SK-N-SH (cell line): ENCODE measurements at regions not wholly inside any gene's neighbourhood (a gene's known extent, or its start where the extent isn't known, plus 50 kb on each side); places are given as distances from the start of the nearest gene placed in this dataset.

Source experiments
- CTCF ChIA-PET: fragments of 300-600, 350-600 bp; formaldehyde crosslinking; extraction: SDS; loops from one replicate; lab custom pipeline; 2021; lab: Yijun Ruan, JAX
- POLR2A ChIA-PET: fragments of 350-600 bp; sonication (Branson Sonifier 250); formaldehyde crosslinking; extraction: SDS; loops from one replicate; lab custom pipeline; 2020; ENCODE audit warnings: antibody characterized with exemption, inconsistent platforms; lab: Yijun Ruan, JAX
- DNase-seq: peaks from one replicate; pipeline ENCODE4 v3.0.0; 2012
- H2AFZ ChIP-seq: fragments of 200-600 bp; sonication (generic); 2 replicates; pipeline ENCODE4 v1.8.1; 2016; ENCODE audit warnings: antibody characterized with exemption, mild to moderate bottlenecking, low read depth
- H3F3A ChIP-seq: fragments of 200-600 bp; sonication (generic); replicated peaks from 2 replicates; pipeline ENCODE3; 2016; ENCODE audit warnings: antibody characterized with exemption, mild to moderate bottlenecking; ENCODE audit not compliant: insufficient read depth
- H3K27ac ChIP-seq, 2 experiments: fragments of 200-500 bp in 1 of 2; fragments of 200-600 bp in 1 of 2; sonication (Bioruptor generic) in 1 of 2; sonication (generic), shearing (Covaris generic) in 1 of 2; 2 replicates each; pipeline versions ENCODE4 v1.5.1 to v1.6.1; 2014 to 2016; ENCODE audit warnings: low read depth in 2 of 2, inconsistent platforms in 1 of 2, low read length in 1 of 2, mild to moderate bottlenecking in 1 of 2, mixed read lengths in 1 of 2
- H3K27me3 ChIP-seq: fragments of 200-600 bp; sonication (generic), shearing (Covaris generic); 2 replicates; pipeline ENCODE4 v1.6.1; 2016; ENCODE audit warnings: mixed run types; ENCODE audit not compliant: insufficient read depth
- H3K36me3 ChIP-seq, 2 experiments: fragments of 200-500 bp in 1 of 2; fragments of 200-600 bp in 1 of 2; sonication (Bioruptor generic) in 1 of 2; sonication (generic) in 1 of 2; replicated peaks in 1 of 2; 2 replicates each; pipeline versions ENCODE3 to v1.5.1; 2014 to 2016; ENCODE audit warnings: low read length in 1 of 2, mild to moderate bottlenecking in 1 of 2; ENCODE audit not compliant: insufficient read depth in 2 of 2, control insufficient read depth in 1 of 2
- H3K4me1 ChIP-seq, 2 experiments: fragments of 200-500 bp in 1 of 2; fragments of 200-600 bp in 1 of 2; sonication (Bioruptor generic) in 1 of 2; sonication (generic), shearing (Covaris generic) in 1 of 2; 2 replicates each; pipeline versions ENCODE4 v1.5.1 to v1.6.1; 2014 to 2016; ENCODE audit warnings: low read depth in 1 of 2, low read length in 1 of 2, mixed run types in 1 of 2; ENCODE audit not compliant: insufficient read depth in 2 of 2, control insufficient read depth in 1 of 2
- H3K4me2 ChIP-seq: fragments of 200-600 bp; sonication (generic), shearing (Covaris generic); 2 replicates; pipeline ENCODE4 v1.6.1; 2017; ENCODE audit warnings: mixed run types
- H3K4me3 ChIP-seq, 2 experiments: fragments of 200-500 bp in 1 of 2; fragments of 200-600 bp in 1 of 2; sonication (Bioruptor generic) in 1 of 2; sonication (generic), shearing (Covaris generic) in 1 of 2; 2 replicates each; pipeline versions ENCODE4 v1.5.1 to v1.8.1; 2014 to 2016; ENCODE audit warnings: low read depth in 2 of 2, inconsistent platforms in 1 of 2, low read length in 1 of 2, mild to moderate bottlenecking in 1 of 2, mixed read lengths in 1 of 2, moderate library complexity in 1 of 2
- H3K79me2 ChIP-seq: fragments of 200-600 bp; sonication (generic); 2 replicates; pipeline ENCODE4 v1.8.1; 2017; ENCODE audit warnings: mild to moderate bottlenecking; ENCODE audit not compliant: insufficient read depth
- H3K9ac ChIP-seq: fragments of 200-600 bp; sonication (generic); 2 replicates; pipeline ENCODE4 v1.6.1; 2017; ENCODE audit warnings: mixed run types
- H3K9me2 ChIP-seq: fragments of 200-600 bp; sonication (generic); 2 replicates; pipeline ENCODE4 v1.6.1; 2017; ENCODE audit warnings: mixed run types
- H3K9me3 ChIP-seq: fragments of 200-600 bp; sonication (generic); 2 replicates; pipeline ENCODE4 v1.6.1; 2017; ENCODE audit warnings: mixed run types, mild to moderate bottlenecking, moderate library complexity
- H4K20me1 ChIP-seq: fragments of 200-600 bp; sonication (generic); 2 replicates; pipeline ENCODE4 v1.6.1; 2017; ENCODE audit warnings: mild to moderate bottlenecking, mixed run types; ENCODE audit not compliant: insufficient read depth
- ELF1 ChIP-seq: IDR thresholded peaks from 2 replicates; pipeline ENCODE4 v1.4.0; 2012
- EZH2phosphoT487 ChIP-seq: fragments of 200-600 bp; sonication (generic); IDR thresholded peaks from 2 replicates; pipeline ENCODE4 v1.6.1; 2017; ENCODE audit warnings: low read depth, mixed run types, mild to moderate bottlenecking, antibody characterized with exemption, moderate library complexity, borderline replicate concordance
- FOSL2 ChIP-seq: IDR thresholded peaks from 2 replicates; pipeline ENCODE4 v1.4.0; 2012; ENCODE audit warnings: low read depth, mild to moderate bottlenecking, moderate library complexity, borderline replicate concordance
- FOXM1 ChIP-seq: IDR thresholded peaks from 2 replicates; pipeline ENCODE4 v1.4.0; 2012; ENCODE audit warnings: low read depth, mild to moderate bottlenecking
- GATA2 ChIP-seq: sonication (generic); formaldehyde crosslinking; IDR thresholded peaks from 2 replicates; pipeline ENCODE4 v1.5.0; 2020; ENCODE audit warnings: mild to moderate bottlenecking, missing genetic modification reagents
- JUND ChIP-seq: IDR thresholded peaks from 2 replicates; pipeline ENCODE4 v1.4.0; 2012
- MAX ChIP-seq: IDR thresholded peaks from 2 replicates; pipeline ENCODE4 v1.4.0; 2012; ENCODE audit warnings: low read depth
- MEF2A ChIP-seq: IDR thresholded peaks from 2 replicates; pipeline ENCODE4 v1.4.0; 2012; ENCODE audit warnings: low read depth, borderline replicate concordance
- NFIC ChIP-seq: IDR thresholded peaks from 2 replicates; pipeline ENCODE4 v1.4.0; 2012; ENCODE audit warnings: borderline replicate concordance
- NRF1 ChIP-seq: IDR thresholded peaks from 2 replicates; pipeline ENCODE4 v1.6.1; 2012; ENCODE audit warnings: low read depth, mild to moderate bottlenecking, low read length
- PBX3 ChIP-seq: IDR thresholded peaks from 2 replicates; pipeline ENCODE4; 2012
- POLR2AphosphoS5 ChIP-seq: IDR thresholded peaks from 2 replicates; pipeline ENCODE4 v1.6.1; 2012; ENCODE audit warnings: low read depth, low read length
- RAD21 ChIP-seq: IDR thresholded peaks from 2 replicates; pipeline ENCODE4 v1.6.1; 2012; ENCODE audit warnings: mild to moderate bottlenecking, low read length
- RCOR1 ChIP-seq: fragments of 150-350 bp; IDR thresholded peaks from 2 replicates; pipeline ENCODE4 v1.6.1; 2017; ENCODE audit warnings: antibody characterized with exemption, low read length
- RXRA ChIP-seq: IDR thresholded peaks from 2 replicates; pipeline ENCODE4 v1.4.0; 2012; ENCODE audit warnings: low read depth, mild to moderate bottlenecking, borderline replicate concordance
- SIN3A ChIP-seq: IDR thresholded peaks from 2 replicates; pipeline ENCODE4 v1.6.1; 2012; ENCODE audit warnings: low read depth, mild to moderate bottlenecking, low read length, moderate library complexity, borderline replicate concordance
- TAF1 ChIP-seq: IDR thresholded peaks from 2 replicates; pipeline ENCODE4 v1.6.1; 2012; ENCODE audit warnings: low read depth, mild to moderate bottlenecking, low read length, moderate library complexity, borderline replicate concordance
- TCF12 ChIP-seq: IDR thresholded peaks from 2 replicates; pipeline ENCODE4 v1.4.0; 2012
- USF1 ChIP-seq: IDR thresholded peaks from 2 replicates; pipeline ENCODE4 v1.4.0; 2012; ENCODE audit warnings: low read depth, borderline replicate concordance
- USF2 ChIP-seq: fragments of 150-350 bp; IDR thresholded peaks from 2 replicates; pipeline ENCODE4 v1.6.1; 2017; ENCODE audit warnings: antibody characterized with exemption, low read length, low read depth, borderline replicate concordance
- YY1 ChIP-seq: IDR thresholded peaks from 2 replicates; pipeline ENCODE4 v1.4.0; 2012; ENCODE audit warnings: low read depth, mild to moderate bottlenecking
- ZBTB33 ChIP-seq: IDR thresholded peaks from 2 replicates; pipeline ENCODE4 v1.4.0; 2012; ENCODE audit warnings: low read depth, borderline replicate concordance
- WGBS: methylation state at CpG from one replicate; pipeline ENCODE4 v1.1.6; 2017; ENCODE audit warnings: low lambda C conversion rate; 5-methylcytosine and 5-hydroxymethylcytosine counted together

GRCh38 chr10:6353526-6353925, 150.8 kb downstream of the PFKFB3 start:
- no peaks in the 10 kb centered on the region for H3K36me3 ChIP-seq
- no peak overlapping the region for H2AFZ ChIP-seq
- 39% methylated on average over 1 of the region's 1 CpG for WGBS
- H3K79me2 ChIP-seq = no peaks in the 10 kb centered on the region
- H3K4me1 ChIP-seq = peaks cover 0 to under 1% of the 10 kb centered on the region in 2 experiments; a peak in 2 of 4 replicates
- no peak overlapping the region for H3K4me3 ChIP-seq
- CTCF ChIA-PET = interaction anchor here (1.2 kb wide), 1 partner anchor 48 kb away, joined by 4 read pairs; no protein-coding TSS in a partner anchor
- H3K27me3 ChIP-seq = no peaks in the 10 kb centered on the region
- no peaks in the 10 kb centered on the region for H4K20me1 ChIP-seq
- H3F3A ChIP-seq = no peaks in the 10 kb centered on the region
- no peak overlapping the region for H3K9ac ChIP-seq
- no peak for DNase-seq
- H3K9me2 ChIP-seq = no peaks in the 10 kb centered on the region
- no peak for TF ChIP-seq JUND
- TF ChIP-seq SIN3A = no peak
- no peak for TF ChIP-seq POLR2AphosphoS5
- no peak for TF ChIP-seq NFIC
- no peak for TF ChIP-seq GATA2 (CRISPR knock-in tag)
- no peak for TF ChIP-seq FOSL2
- no peak for TF ChIP-seq ZBTB33
- TF ChIP-seq PBX3 = no peak
- no peak for TF ChIP-seq NRF1
- no peak for TF ChIP-seq USF2
- peaks cover 7% of the 10 kb centered on the region; the same call in 1 of the 2 replicates for H3K9me3 ChIP-seq
- POLR2A ChIA-PET = no interaction called here
- H3K27ac ChIP-seq = no peak overlapping the region
- H3K4me2 ChIP-seq = no peak overlapping the region

- no peak for DNase-seq
- TF ChIP-seq POLR2AphosphoS5 (no peak), RAD21 (no peak), YY1 (no peak), SIN3A (no peak), RCOR1 (no peak), EZH2phosphoT487 (no peak), RXRA (no peak), FOXM1 (no peak), ELF1 (no peak), NRF1 (no peak), TAF1 (no peak), TCF12 (no peak), USF1 (no peak), MEF2A (no peak), MAX (no peak)
- H2AFZ ChIP-seq = no peak overlapping the region
- H4K20me1 ChIP-seq = no peaks in the 10 kb centered on the region
- no peaks in the 10 kb centered on the region for H3K9me2 ChIP-seq
- no peaks in the 10 kb centered on the region for H3K79me2 ChIP-seq
- WGBS = 57% methylated on average over 5 of the region's 5 CpGs
- no peak overlapping the region for H3K9ac ChIP-seq
- H3K27me3 ChIP-seq = no peaks in the 10 kb centered on the region
- no peak overlapping the region for H3K27ac ChIP-seq
- H3K4me3 ChIP-seq = no peak overlapping the region
- CTCF ChIA-PET = interaction anchor here (1.2 kb wide), 1 partner anchor 48 kb away, joined by 4 read pairs; no protein-coding TSS in a partner anchor
- H3K4me1 ChIP-seq = no peaks in the 10 kb centered on the region
- H3K36me3 ChIP-seq = no peaks in the 10 kb centered on the region
- H3K9me3 ChIP-seq = peaks cover 10% of the 10 kb centered on the region; the same call in 1 of the 2 replicates
- POLR2A ChIA-PET = no interaction called here
- no peaks in the 10 kb centered on the region for H3F3A ChIP-seq
- no peak overlapping the region for H3K4me2 ChIP-seq
Observed at GRCh38 chr10:6354168-6354772, 151.5 kb downstream of the PFKFB3 start.
